ENCODE measurements at regions not wholly inside any gene's neighbourhood (a gene's known extent, or its start where the extent isn't known, plus 50 kb on each side); places are given as distances from the start of the nearest gene placed in this dataset.

- Histone ChIP-seq H3K27ac (no peak overlapping the region), H3K27me3 (ENCODE audit: low read depth) (no peaks in the 10 kb centered on the region), H3K36me3 (no peaks in the 10 kb centered on the region), H3K4me3 (no peak overlapping the region), H3K9me3 (no peaks in the 10 kb centered on the region), H3K4me1 (no peaks in the 10 kb centered on the region)
- TF ChIP-seq, protein P1, sequence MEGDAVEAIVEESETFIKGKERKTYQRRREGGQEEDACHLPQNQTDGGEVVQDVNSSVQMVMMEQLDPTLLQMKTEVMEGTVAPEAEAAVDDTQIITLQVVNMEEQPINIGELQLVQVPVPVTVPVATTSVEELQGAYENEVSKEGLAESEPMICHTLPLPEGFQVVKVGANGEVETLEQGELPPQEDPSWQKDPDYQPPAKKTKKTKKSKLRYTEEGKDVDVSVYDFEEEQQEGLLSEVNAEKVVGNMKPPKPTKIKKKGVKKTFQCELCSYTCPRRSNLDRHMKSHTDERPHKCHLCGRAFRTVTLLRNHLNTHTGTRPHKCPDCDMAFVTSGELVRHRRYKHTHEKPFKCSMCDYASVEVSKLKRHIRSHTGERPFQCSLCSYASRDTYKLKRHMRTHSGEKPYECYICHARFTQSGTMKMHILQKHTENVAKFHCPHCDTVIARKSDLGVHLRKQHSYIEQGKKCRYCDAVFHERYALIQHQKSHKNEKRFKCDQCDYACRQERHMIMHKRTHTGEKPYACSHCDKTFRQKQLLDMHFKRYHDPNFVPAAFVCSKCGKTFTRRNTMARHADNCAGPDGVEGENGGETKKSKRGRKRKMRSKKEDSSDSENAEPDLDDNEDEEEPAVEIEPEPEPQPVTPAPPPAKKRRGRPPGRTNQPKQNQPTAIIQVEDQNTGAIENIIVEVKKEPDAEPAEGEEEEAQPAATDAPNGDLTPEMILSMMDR (IDR thresholded peaks at IDR 0.05) = no peak
- DNase-seq (no peak), ATAC-seq (no peak)
- intact Hi-C loops (cut with DNase I) = no loop called here
Observed at GRCh38 chr3:88535563-88535962, 385.8 kb downstream of the C3orf38 start.

DNA sequence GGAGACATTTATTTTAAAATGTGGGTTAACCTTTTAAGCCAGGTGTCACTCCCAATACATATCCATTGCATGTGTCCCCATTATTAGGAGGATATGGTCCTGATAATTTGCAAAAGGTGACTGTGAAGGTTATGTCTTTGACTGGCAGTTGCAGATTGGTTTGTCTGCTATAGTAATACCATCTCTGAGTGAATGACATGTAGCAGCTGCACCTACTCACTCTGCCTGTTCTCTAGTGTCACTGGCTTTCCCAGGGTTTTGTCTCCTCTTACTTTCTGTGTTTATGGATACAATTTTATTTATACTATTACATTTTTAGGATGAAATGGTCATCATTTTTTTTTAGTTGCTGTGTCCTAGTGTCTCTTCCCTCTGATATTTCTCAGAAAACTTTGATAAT, 393.2 kb downstream of the C3orf38 start:
- ATAC-seq (no peak), DNase-seq (no peak)
- Histone ChIP-seq H3K27ac (no peak overlapping the region), H3K9me3 (no peaks in the 10 kb centered on the region), H3K4me1 (no peaks in the 10 kb centered on the region), H3K36me3 (no peaks in the 10 kb centered on the region), H3K27me3 (ENCODE audit: low read depth) (no peaks in the 10 kb centered on the region), H3K4me3 (no peak overlapping the region)
- TF ChIP-seq, protein P1 (IDR thresholded peaks at IDR 0.05) = no peak
- intact Hi-C loops (cut with DNase I) = no loop called here

GRCh38 chr3:88572450-88572849, 422.7 kb downstream of the C3orf38 start:
- H3K27ac ChIP-seq = no peak overlapping the region
- ATAC-seq = no peak
- intact Hi-C loops (cut with DNase I) = no loop called here

DNA sequence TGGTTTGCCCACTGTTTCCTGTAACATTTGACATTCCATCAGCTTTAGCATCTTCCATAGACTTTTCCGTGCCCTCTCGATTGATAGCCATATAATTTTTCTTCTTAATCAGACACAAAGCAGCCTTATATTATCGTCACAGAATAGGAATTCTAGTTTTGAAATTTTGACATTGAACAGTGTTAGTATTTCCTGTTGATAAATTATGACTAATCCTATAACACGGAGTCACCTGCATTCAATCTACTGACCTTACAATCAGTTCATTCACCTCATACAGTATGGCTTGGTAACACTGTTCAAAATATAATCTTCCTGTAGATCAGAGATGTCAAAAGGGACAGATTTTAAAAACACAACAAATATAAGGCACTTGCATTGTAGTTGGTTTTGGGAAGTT, 423.7 kb downstream of the C3orf38 start:
- H3K27me3 ChIP-seq (ENCODE audit: low read depth) = no peaks in the 10 kb centered on the region
- no peak overlapping the region for H3K4me3 ChIP-seq
- DNase-seq (no peak), ATAC-seq (no peak)
- TF ChIP-seq, protein P1 (IDR thresholded peaks at IDR 0.05) = no peak
- no peak overlapping the region for H3K27ac ChIP-seq
- H3K36me3 ChIP-seq = no peaks in the 10 kb centered on the region
- peaks cover 12% of the 10 kb centered on the region for H3K9me3 ChIP-seq
- no peaks in the 10 kb centered on the region for H3K4me1 ChIP-seq
- intact Hi-C loops (cut with DNase I) = no loop called here

More at GRCh38 chr3:88572450-88572849, 422.7 kb downstream of the C3orf38 start:
- Histone ChIP-seq H3K27me3 (ENCODE audit: low read depth) (no peaks in the 10 kb centered on the region), H3K4me1 (no peaks in the 10 kb centered on the region), H3K4me3 (no peak overlapping the region), H3K36me3 (no peaks in the 10 kb centered on the region), H3K9me3 (peaks cover 12% of the 10 kb centered on the region)
- TF ChIP-seq, protein P1 (IDR thresholded peaks at IDR 0.05) = no peak
- DNase-seq = no peak

DNA sequence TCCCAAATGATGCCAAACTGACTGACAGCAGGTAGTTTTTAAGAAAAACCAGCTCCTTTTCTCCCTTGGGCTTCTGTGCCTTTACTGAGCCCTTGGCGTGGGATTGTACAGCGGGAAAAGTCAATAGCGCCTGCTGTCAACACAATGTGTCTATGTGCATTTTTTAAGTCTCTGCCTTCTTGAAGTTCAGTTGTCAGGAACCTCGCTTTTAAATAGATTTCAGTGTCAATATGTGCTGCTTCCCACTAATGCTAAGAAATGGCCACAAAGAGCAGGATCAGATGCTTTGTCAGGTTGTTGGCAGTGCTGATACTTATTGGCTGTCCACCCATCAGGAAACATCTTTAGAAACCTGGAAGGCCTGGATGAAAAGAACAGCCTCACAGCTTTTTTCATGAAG, 424.4 kb downstream of the C3orf38 start:
- TF ChIP-seq, protein P1 (IDR thresholded peaks at IDR 0.05) = no peak
- DNase-seq (no peak), ATAC-seq (no peak)
- Histone ChIP-seq H3K27ac (no peak overlapping the region), H3K4me3 (no peak overlapping the region), H3K27me3 (ENCODE audit: low read depth) (no peaks in the 10 kb centered on the region), H3K4me1 (no peaks in the 10 kb centered on the region), H3K36me3 (no peaks in the 10 kb centered on the region), H3K9me3 (peaks cover 12% of the 10 kb centered on the region)
- intact Hi-C loops (cut with DNase I) = no loop called here

GRCh38 chr3:88584451-88584850, 434.7 kb downstream of the C3orf38 start:
- no peak overlapping the region for H3K4me3 ChIP-seq
- no peak overlapping the region for H3K27ac ChIP-seq
- no peaks in the 10 kb centered on the region for H3K9me3 ChIP-seq
- H3K27me3 ChIP-seq (ENCODE audit: low read depth) = no peaks in the 10 kb centered on the region
- DNase-seq (no peak), ATAC-seq (no peak)
- intact Hi-C loops (cut with DNase I) = no loop called here
- H3K4me1 ChIP-seq = no peaks in the 10 kb centered on the region
- H3K36me3 ChIP-seq = no peaks in the 10 kb centered on the region
- TF ChIP-seq, protein P1 (IDR thresholded peaks at IDR 0.05) = no peak

Measured in lower lobe of right lung (tissue), 2 donors.